K562 (cell line): ENCODE measurements at regions not wholly inside any gene's neighbourhood (a gene's known extent, or its start where the extent isn't known, plus 50 kb on each side); places are given as distances from the start of the nearest gene placed in this dataset.

Source experiments
- BACH1 ChIP-seq: fragments of 200-800 bp; sonication (Bioruptor generic); IDR thresholded peaks from 2 replicates; pipeline ENCODE4 v1.6.1; 2016; ENCODE audit warnings: missing genetic modification characterization, missing compliant biosample characterization
- GABPB1 ChIP-seq: sonication (generic); formaldehyde crosslinking; IDR thresholded peaks from 2 replicates; pipeline ENCODE4 v1.8.0; 2022; ENCODE audit warnings: mild to moderate bottlenecking, missing genetic modification reagents
- GTF2F1 ChIP-seq: IDR thresholded peaks from 2 replicates; pipeline ENCODE4 v1.6.1; 2011; ENCODE audit warnings: low read depth, low read length, improper control_type of control experiment

DNA sequence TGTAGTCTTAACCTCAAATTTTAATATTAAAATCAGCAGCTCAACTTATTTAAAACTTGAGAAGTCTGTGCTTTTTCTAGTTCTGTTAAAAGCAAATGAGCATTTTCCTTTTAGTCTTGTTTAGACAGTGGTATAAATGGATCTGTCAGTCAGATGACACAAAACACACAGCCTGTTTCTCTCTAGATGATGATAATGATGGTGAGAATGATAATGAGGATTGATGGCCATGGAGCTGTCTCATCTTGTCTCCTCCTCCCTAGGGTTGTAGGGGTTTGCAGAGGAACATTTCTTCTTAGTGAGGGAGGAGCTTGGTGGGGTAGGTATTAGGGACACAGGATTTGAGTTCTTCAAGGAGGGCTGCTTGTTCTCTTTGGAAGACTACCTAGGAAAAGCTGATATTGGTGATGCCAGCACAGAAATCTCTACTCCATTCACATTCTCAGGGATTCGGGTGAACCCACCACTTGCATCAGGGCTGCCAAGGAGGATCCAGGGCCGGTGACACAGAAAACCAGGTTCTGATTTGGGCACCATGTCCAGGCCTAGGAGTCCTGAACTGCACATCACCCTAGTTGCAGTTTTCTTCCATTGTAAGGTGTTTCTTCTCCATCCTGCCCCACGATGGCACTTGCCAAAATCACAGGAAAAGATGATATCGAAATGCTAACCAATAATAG, 147.6 kb downstream of the RHOU start:
- TF ChIP-seq GABPB1 (no peak), BACH1 (tag) (no peak), GTF2F1 (no peak)
